Stimulated activated CD4-positive, alpha-beta T cell treated with anti-CD3 and anti-CD28 coated beads, Interleukin-12 subunit alpha, Interleukin-12 subunit beta, amount 100 ng/mL, for 48 hours (primary cell): ENCODE measurements at regions not wholly inside any gene's neighbourhood (a gene's known extent, or its start where the extent isn't known, plus 50 kb on each side); places are given as distances from the start of the nearest gene placed in this dataset.
"Not testable (repeated sequence)": the region's sequence is repeated elsewhere in the genome, so short reads cannot be mapped to it uniquely, and the experiment has no call there.

ENCODE experiments used
- DNase-seq, 3 donors: peaks; one replicate each; pipeline ENCODE4 v3.0.0-alpha.2; 2020; ENCODE audit warnings: low read depth in 2 of 3, low spot score in 1 of 3

GRCh38 chr19:30690525-30690924, 318.3 kb downstream of the ZNF536 start:
- DNase-seq = no peak

- no peak for DNase-seq
Measured at GRCh38 chr19:30689474-30689873, 317.3 kb downstream of the ZNF536 start.

DNA sequence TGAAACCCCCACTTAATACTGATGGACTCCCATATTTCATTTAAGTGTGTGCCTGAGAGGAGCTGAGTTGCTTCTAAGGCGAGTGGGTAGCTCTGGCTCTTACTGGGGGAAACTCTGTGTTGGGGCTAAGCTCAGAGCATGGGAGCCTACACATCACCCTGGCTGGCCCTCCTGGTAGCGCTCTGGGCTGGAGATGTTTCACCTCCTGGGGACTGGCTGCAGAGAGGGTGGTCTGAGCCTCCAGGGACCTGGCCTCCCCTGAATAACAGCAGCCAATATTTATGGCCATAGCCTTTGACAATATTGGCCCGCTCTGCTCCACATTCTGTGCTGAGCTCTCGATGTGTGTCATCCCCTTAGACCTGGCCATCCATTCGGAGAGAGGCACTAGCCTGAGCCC, 316.5 kb downstream of the ZNF536 start:
- DNase-seq = no peak

- DNase-seq = no peak
Measured at GRCh38 chr19:30686826-30687566, 314.8 kb downstream of the ZNF536 start.

- DNase-seq = no peak
Measured at GRCh38 chr19:30686176-30686820, 314.1 kb downstream of the ZNF536 start.

GRCh38 chr19:30685426-30686000, 313.3 kb downstream of the ZNF536 start:
- DNase-seq = no peak

DNA sequence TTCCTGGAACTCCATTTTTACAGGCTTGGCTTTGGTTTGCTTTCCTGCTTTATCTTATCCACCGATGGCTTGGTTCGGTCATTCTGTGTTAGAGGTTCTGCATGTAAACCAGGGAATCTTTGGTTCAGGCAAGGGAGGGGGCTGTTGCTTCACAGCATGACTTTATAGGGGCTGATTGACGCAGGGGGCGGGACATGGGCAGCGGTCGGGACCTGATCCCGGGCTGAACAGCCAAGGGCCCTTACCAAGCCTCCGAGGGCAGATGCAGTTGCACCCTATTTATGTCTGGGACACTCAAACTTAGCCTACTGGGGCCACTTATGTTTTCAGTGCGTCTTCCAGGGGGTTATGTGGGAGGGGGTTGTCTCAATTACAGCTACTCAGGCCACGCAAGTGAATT, 312.4 kb downstream of the ZNF536 start:
- no peak for DNase-seq

GRCh38 chr19:30682999-30683536, 310.9 kb downstream of the ZNF536 start:
- DNase-seq = peak; percentile 15 to 63 (median 28)

- no peak for DNase-seq
Measured at GRCh38 chr19:30682146-30682998, 310.2 kb downstream of the ZNF536 start.

- DNase-seq = no peak
Measured at GRCh38 chr19:30681162-30682100, 309.2 kb downstream of the ZNF536 start.

DNA sequence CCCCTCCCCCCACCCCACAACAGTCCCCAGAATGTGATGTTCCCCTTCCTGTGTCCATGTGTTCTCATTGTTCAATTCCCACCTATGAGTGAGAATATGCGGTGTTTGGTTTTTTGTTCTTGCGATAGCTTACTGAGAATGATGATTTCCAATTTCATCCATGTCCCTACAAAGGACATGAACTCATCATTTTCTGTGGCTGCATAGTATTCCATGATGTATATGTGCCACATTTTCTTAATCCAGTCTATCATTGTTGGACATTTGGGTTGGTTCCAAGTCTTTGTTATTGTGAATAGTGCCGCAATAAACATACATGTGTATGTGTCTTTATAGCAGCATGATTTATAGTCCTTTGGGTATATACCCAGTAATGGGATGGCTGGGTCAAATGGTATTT, 308.2 kb downstream of the ZNF536 start:
- not testable (repeated sequence) for DNase-seq

DNA sequence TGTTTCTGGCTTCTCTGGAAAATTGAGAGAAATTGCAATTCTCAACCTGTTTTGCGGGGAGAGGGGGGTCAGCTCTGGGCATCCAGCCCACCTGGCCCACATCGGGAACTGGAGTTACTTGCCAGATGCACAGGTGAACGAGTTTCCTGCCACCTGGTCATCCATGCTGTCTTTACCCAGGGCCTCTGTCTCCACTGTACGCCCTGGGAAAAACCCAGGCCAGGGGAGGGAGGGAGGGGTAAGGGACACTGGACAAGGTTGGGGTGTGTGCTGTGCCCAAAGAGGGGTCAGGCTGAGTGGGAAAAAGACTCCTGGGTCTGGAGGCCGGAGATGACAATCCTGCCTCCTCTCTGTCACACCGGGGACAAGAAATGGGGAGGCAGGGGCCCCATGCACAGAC, 307.6 kb downstream of the ZNF536 start:
- DNase-seq = no peak

DNA sequence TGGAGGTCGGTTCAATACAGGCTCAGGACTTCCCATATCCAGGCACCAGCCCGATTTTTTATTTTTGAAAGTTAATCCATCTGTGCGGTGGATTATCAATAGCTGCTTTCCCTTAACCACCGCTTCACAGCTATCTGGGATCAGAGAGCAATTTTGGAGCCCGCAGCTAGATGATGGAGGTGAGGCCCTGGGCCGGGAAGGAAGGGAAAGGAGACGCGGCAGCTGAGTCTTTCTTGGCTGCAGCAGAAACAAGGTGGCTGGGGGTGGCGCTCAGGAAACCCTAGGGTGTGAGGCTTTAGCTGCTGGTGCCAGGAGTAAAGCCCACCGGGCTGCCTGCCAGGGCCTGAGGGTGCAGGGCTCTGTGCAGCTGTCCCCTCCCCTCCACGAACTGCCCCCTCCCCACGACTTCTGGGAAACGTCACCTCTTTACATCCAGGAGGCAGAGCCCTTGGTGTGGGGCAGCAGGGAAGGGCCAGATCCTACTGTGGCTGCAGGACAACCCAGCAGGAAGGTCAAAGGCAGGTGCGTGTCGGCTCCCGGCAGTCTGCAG, 307.0 kb downstream of the ZNF536 start:
- DNase-seq = no peak

- no peak for DNase-seq
Measured at GRCh38 chr19:30678168-30678567, 306.0 kb downstream of the ZNF536 start.

- DNase-seq = no peak
Measured at GRCh38 chr19:30677702-30678101, 305.5 kb downstream of the ZNF536 start.

DNA sequence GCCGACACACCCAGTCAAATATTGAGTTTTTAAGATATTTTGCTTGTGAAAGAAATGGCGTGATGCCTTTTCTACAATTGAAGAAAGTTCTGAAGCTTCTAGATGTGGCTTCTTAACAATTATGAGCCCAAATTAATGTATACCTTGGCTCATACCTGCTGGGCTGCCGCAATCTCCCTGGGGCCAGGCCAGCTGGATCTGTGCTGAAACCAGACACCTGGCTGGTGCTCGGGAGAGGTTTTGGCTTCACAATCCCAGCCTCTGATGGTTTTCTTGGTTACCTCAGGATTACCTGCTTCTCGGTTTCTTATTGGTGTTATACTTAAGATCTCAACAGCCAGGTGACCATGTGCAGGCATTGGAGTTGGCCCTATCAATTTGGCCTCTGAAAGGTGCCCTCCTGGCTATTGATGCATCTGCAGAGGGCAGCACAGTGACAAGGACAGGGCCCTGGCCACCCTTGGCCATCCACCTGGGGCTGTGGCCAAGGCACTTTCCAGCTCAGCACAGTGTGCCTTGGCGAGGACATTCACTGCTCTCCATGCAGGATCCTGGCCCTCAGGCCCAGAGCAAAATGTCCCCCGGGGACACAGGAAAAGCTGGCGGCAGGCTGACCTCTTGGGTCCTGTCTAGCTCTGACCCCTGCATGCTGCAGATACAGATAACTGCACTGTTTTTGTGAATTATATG, 305.0 kb downstream of the ZNF536 start:
- DNase-seq = no peak

DNA sequence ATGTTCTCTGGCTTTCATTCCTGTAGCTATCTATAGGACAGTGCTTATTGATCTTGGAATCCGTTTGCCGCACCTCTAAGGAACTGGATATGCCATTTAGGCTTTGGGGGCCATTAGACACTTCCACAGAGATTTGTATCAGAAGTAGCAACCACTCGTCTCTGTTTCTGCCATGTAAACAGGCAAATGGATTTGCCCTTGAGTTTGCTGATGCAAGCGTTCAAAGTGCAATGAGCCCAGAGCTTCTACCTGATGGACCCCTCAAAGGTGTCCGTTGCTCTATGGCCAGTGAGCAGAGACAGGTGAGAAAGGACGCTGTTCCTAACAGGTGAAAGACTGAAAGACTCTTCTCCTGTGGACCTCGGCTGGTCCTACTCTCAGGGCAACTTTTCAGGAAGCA, 302.9 kb downstream of the ZNF536 start:
- no peak for DNase-seq

- no peak for DNase-seq
Measured at GRCh38 chr19:30674656-30675055, 302.5 kb downstream of the ZNF536 start.

- no peak for DNase-seq
Measured at GRCh38 chr19:30673336-30673735, 301.2 kb downstream of the ZNF536 start.
